DND-41 (cell line): ENCODE measurements at regions not wholly inside any gene's neighbourhood (a gene's known extent, or its start where the extent isn't known, plus 50 kb on each side); places are given as distances from the start of the nearest gene placed in this dataset.

Source experiments
- CTCF ChIP-seq: IDR thresholded peaks from 2 replicates; pipeline ENCODE4 v1.5.1; 2012; ENCODE audit warnings: borderline replicate concordance, low read length, moderate library complexity, mild to moderate bottlenecking; ENCODE audit not compliant: poor library complexity, severe bottlenecking; ENCODE audit errors: extremely low read depth
- EZH2 ChIP-seq: IDR thresholded peaks from 3 replicates; pipeline ENCODE4 v1.6.1; 2012; ENCODE audit warnings: borderline replicate concordance, low read depth, mild to moderate bottlenecking, moderate library complexity, low read length, inconsistent platforms; ENCODE audit not compliant: severe bottlenecking

- TF ChIP-seq CTCF (no peak), EZH2 (no peak)
Observed at GRCh38 chr4:170801771-170802170, 712.0 kb upstream of the AADAT start.
